ENCODE measurements at regions not wholly inside any gene's neighbourhood (a gene's known extent, or its start where the extent isn't known, plus 50 kb on each side); places are given as distances from the start of the nearest gene placed in this dataset. TPM values are rescaled to one million over a fixed set of nuclear protein-coding genes. Genes with fewer than 3 reads are reported as not detected.

- no peak for TF ChIP-seq ATF3 (IDR thresholded peaks at IDR 0.05; ENCODE audit: insufficient read depth, low read depth, low read length)
- TF ChIP-seq EGR1 (IDR thresholded peaks at IDR 0.05; ENCODE audit: borderline replicate concordance, low read depth, low read length) = no peak
- TF ChIP-seq TCF12 (IDR thresholded peaks at IDR 0.05; ENCODE audit: low read depth, low read length) = no peak
- no peak for TF ChIP-seq PHF8 (conservative IDR thresholded peaks at IDR 0.05; ENCODE audit: low read depth, low read length)
Measured at GRCh38 chr12:64999148-64999425, 122.0 kb downstream of the WIF1 start (continued).

Small RNA genes in the stretch of these regions (small RNA-seq; reads per million reads assigned to genes)
- gene RNU6ATAC42P (ENCODE audit: insufficient read depth) = not detected
